ENCODE measurements at regions not wholly inside any gene's neighbourhood (a gene's known extent, or its start where the extent isn't known, plus 50 kb on each side); places are given as distances from the start of the nearest gene placed in this dataset.

- no peak for DNase-seq
Measured at GRCh38 chr2:147709655-147710054, 135.2 kb upstream of the ACVR2A start.

- DNase-seq: no peak
Measured at GRCh38 chr2:147703171-147703570, 141.7 kb upstream of the ACVR2A start.

GRCh38 chr2:147698166-147698565, 146.7 kb upstream of the ACVR2A start:
- no peak for DNase-seq

- no peak for DNase-seq
Measured at GRCh38 chr2:147696426-147696825, 148.4 kb upstream of the ACVR2A start.

- DNase-seq: peak; percentile 36
Measured at GRCh38 chr2:147689220-147689909, 155.5 kb upstream of the ACVR2A start.

- no peak for DNase-seq
Measured at GRCh38 chr2:147688242-147688641, 156.6 kb upstream of the ACVR2A start.

- DNase-seq: no peak
Measured at GRCh38 chr2:147686365-147686764, 158.5 kb upstream of the ACVR2A start.

GRCh38 chr2:147684903-147685302, 159.9 kb upstream of the ACVR2A start:
- DNase-seq: no peak

- no peak for DNase-seq
Measured at GRCh38 chr2:147683380-147683779, 161.4 kb upstream of the ACVR2A start.

GRCh38 chr2:147681093-147681492, 163.7 kb upstream of the ACVR2A start:
- no peak for DNase-seq

GRCh38 chr2:147679955-147680531, 164.8 kb upstream of the ACVR2A start:
- DNase-seq: no peak

- DNase-seq: no peak
Measured at GRCh38 chr2:147679191-147679954, 165.5 kb upstream of the ACVR2A start.

GRCh38 chr2:147665105-147665504, 179.7 kb upstream of the ACVR2A start:
- no peak for DNase-seq

GRCh38 chr2:147663962-147664361, 180.9 kb upstream of the ACVR2A start:
- DNase-seq: no peak

- DNase-seq: no peak
Measured at GRCh38 chr2:147663153-147663961, 181.5 kb upstream of the ACVR2A start.

GRCh38 chr2:147662221-147662620, 182.6 kb upstream of the ACVR2A start:
- no peak for DNase-seq

GRCh38 chr2:147660680-147661079, 184.1 kb upstream of the ACVR2A start:
- no peak for DNase-seq

- DNase-seq: no peak
Measured at GRCh38 chr2:147659051-147659450, 185.8 kb upstream of the ACVR2A start.

GRCh38 chr2:147657086-147658000, 187.5 kb upstream of the ACVR2A start:
- no peak for DNase-seq

GRCh38 chr2:147649998-147650397, 194.8 kb upstream of the ACVR2A start:
- no peak for DNase-seq

GRCh38 chr2:147649286-147649685, 195.5 kb upstream of the ACVR2A start:
- DNase-seq: no peak

GRCh38 chr2:147648471-147648870, 196.4 kb upstream of the ACVR2A start:
- DNase-seq: no peak

All from hematopoietic multipotent progenitor cell treated with erythropoietin and hydrocortisone succinate and interleukin-3 and kit ligand, for 6 days (in vitro differentiated cells).